AG10803 (cell line): ENCODE measurements at regions not wholly inside any gene's neighbourhood (a gene's known extent, or its start where the extent isn't known, plus 50 kb on each side); places are given as distances from the start of the nearest gene placed in this dataset.
"Not testable (repeated sequence)": the region's sequence is repeated elsewhere in the genome, so short reads cannot be mapped to it uniquely, and the experiment has no call there.

ENCODE experiments used
- DNase-seq: peaks from one replicate; pipeline ENCODE4 v3.0.0; 2010; ENCODE audit warnings: low read depth
- H3K4me3 ChIP-seq: 2 replicates; pipeline ENCODE4 v1.5.1; 2011; ENCODE audit warnings: mild to moderate bottlenecking, low read length, control low read depth
- CTCF ChIP-seq: conservative IDR thresholded peaks from 2 replicates; pipeline ENCODE4 v1.5.1; 2011; ENCODE audit warnings: mild to moderate bottlenecking, low read length, control low read depth, inconsistent platforms

DNA sequence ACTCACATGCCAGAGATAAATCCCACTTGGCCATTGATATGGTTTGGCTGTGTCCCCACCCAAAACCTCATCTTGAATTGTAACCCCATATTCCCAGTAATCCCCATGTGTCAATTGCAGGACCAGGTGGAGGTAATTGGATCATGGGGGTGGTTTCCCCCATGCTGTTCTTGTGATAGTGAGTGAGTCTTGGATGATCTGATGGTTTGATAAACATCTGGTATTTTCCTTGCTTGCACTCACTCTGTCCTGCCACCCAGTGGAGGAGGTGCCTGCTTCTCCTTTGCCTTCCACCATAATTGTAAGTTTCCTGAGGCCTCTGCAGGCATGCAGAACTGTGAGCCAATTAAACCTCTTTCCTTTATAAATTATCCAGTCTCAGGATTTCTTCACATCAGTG lies 50.4 kb upstream of the B3GAT2 start:
- DNase-seq, H3K4me3 ChIP-seq: not testable (repeated sequence)

DNA sequence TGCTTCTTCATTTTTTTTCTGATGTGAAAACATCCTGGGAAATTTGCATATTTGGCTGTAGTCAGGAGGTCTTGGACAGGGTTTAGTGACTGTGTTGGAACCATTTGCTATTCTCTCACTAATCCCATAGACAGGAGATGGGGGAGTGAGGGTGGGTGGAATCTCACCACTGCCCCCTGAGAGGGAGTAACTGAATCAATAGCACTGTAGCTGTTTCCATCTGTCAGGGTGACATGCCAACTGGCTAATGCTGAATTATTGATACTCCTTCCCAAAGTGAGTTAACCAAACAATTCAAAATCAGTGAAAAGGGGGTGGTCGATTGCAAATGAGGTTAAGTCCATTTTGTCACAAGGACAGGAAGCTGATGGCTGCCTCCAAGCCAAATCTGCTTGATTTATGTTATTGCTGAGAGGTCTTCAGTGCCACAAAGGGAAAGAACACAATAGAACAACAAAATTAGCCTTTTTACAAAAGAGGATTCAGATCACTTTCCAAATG lies 55.1 kb upstream of the B3GAT2 start:
- H3K4me3 ChIP-seq, result no peak overlapping the region
- DNase-seq, result no peak
- no peak for TF ChIP-seq CTCF

GRCh38 chr6:71012866-71013469 lies 56.1 kb upstream of the B3GAT2 start:
- TF ChIP-seq CTCF, result peak; percentile 90
- no peak overlapping the region for H3K4me3 ChIP-seq

DNA sequence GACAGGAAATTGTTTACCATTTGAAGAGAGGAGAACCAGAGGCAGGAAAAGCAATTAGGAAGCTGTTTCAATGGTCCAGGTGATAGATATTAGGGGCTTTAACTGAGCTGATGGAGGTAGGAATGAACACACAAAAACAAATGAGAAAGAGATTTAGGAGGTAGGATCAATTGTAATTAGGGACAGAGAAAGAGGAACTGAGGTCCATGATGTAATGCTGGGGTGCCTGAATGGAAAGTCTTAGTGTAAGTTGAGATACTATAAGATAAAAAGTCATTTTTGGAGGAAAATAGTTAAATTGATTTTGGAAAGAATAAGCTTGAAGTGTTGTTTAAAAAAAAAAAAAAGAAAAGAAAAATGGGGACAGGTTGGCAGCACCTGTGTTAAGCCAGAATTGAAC lies 58.5 kb upstream of the B3GAT2 start:
- H3K4me3 ChIP-seq, result no peak overlapping the region
- no peak for DNase-seq
- no peak for TF ChIP-seq CTCF

More at GRCh38 chr6:71012866-71013469, 56.1 kb upstream of the B3GAT2 start:
- peak; percentile 44 for DNase-seq

DNA sequence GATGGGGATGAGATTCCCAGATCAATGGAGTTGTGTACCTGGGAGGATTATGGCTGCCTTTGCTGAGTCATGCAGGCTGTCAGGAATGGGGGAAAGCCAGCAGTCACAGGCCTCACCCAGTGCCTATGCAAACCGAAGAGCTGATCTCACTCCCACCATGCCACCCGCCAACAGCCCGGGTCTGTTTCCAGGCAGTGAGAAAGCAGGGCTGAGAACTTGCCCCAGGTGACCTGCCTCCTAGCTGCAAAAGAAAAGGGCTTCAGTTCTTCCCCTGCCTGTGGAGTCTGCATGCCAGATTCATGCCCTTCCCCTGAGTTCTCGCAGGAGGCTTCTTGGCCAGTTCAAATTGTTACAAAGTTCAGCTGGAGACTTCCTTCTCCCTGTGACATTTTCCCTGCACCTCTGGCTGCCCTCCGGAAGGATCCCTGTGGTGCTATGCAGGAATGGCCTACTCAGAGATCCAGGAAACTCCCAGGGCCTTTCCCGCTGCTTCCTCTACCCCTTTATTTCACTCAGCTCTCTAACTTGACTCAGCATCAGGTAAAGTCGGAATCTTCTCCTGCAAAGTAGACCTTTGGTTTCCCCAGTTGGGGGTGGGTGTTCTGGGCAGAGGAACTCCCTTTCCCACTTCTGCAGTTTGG lies 71.5 kb upstream of the B3GAT2 start:
- TF ChIP-seq CTCF, result no peak
- no peak overlapping the region for H3K4me3 ChIP-seq
- DNase-seq, result no peak

GRCh38 chr6:71028877-71029252 lies 72.0 kb upstream of the B3GAT2 start:
- no peak for DNase-seq
- H3K4me3 ChIP-seq, result no peak overlapping the region
- no peak for TF ChIP-seq CTCF

- no peak for DNase-seq
- TF ChIP-seq CTCF, result no peak
- no peak overlapping the region for H3K4me3 ChIP-seq
These were observed 72.7 kb upstream of the B3GAT2 start for GRCh38 chr6:71029555-71029954.
